ENCODE measurements at regions not wholly inside any gene's neighbourhood (a gene's known extent, or its start where the extent isn't known, plus 50 kb on each side); places are given as distances from the start of the nearest gene placed in this dataset.

DNA sequence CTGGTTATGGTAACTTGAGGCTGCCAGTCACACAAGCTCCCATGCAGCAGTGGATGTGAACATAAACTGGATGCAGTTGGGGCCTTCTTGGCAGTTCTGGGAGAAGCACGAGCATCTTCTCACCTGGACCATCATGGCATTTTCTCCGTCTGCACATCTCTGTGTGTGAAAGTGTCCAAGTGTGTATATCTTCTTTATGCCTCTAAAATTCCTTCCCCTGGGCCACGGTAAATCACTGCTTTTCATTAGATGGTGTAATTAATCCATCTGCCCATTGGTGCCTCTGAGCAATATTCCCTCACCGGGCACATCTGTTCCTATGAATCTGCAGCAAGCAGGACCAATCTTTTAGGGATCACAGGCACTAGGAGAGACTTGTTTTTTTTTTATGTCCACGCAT, 138.0 kb downstream of the MAP3K7 start:
- WGBS (ENCODE audit: insufficient coverage), result 80% methylated on average over 1 of the region's 5 CpGs
- H3K27me3 Mint-ChIP-seq, result no peaks in the 10 kb centered on the region
- no peaks in the 10 kb centered on the region for H3K9me3 ChIP-seq
- DNase-seq (no peak), ATAC-seq (replicated peaks in 1 of 4) (no peak)
- H3K4me1 Mint-ChIP-seq, result peaks cover 12 to 18% (median 12%) of the 10 kb centered on the region in 3 donors
- H3K36me3 ChIP-seq (ENCODE audit: control insufficient read depth in 2 of 2, extremely low read depth in 1 of 2, insufficient read depth in 1 of 2, low read length in 1 of 2), result no peaks in the 10 kb centered on the region
- H3K27me3 ChIP-seq (replicated peaks in 1 of 2; ENCODE audit: control insufficient read depth in 2 of 2, extremely low read depth in 1 of 2, insufficient read depth in 2 of 2, low read length in 1 of 2), result no peaks in the 10 kb centered on the region
- no peak overlapping the region for H3K27ac Mint-ChIP-seq
- no peaks in the 10 kb centered on the region for H3K36me3 Mint-ChIP-seq
- H3K27ac ChIP-seq (ENCODE audit: low read length), result no peak overlapping the region
- H3K4me3 ChIP-seq (ENCODE audit: control insufficient read depth in 1 of 2, extremely low read depth in 1 of 2, low read length in 1 of 2), result no peak overlapping the region
- CTCF ChIA-PET, result interaction anchor here in 1 of 2 donors (1.5 kb wide), 1 partner anchor 28 kb away, joined by 3 read pairs; no protein-coding TSS in a partner anchor
- H3K4me3 Mint-ChIP-seq, result no peak overlapping the region
- H3K4me1 ChIP-seq (ENCODE audit: control insufficient read depth in 1 of 2, extremely low read depth in 1 of 2, insufficient read depth in 2 of 2, low read length in 2 of 2), result no peaks in the 10 kb centered on the region
- H3K9me3 Mint-ChIP-seq, result no peaks in the 10 kb centered on the region
- POLR2A ChIA-PET, result no interaction called here

GRCh38 chr6:90446164-90446563, 140.7 kb downstream of the MAP3K7 start:
- CTCF ChIA-PET, result no interaction called here
- Histone ChIP-seq H3K27ac (ENCODE audit: low read length) (no peak overlapping the region), H3K4me3 (ENCODE audit: control insufficient read depth in 1 of 2, extremely low read depth in 1 of 2, low read length in 1 of 2) (no peak overlapping the region), H3K27me3 (replicated peaks in 1 of 2; ENCODE audit: control insufficient read depth in 2 of 2, extremely low read depth in 1 of 2, insufficient read depth in 2 of 2, low read length in 1 of 2) (no peaks in the 10 kb centered on the region), H3K9me3 (no peaks in the 10 kb centered on the region), H3K4me1 (ENCODE audit: control insufficient read depth in 1 of 2, extremely low read depth in 1 of 2, insufficient read depth in 2 of 2, low read length in 2 of 2) (no peaks in the 10 kb centered on the region), H3K36me3 (ENCODE audit: control insufficient read depth in 2 of 2, extremely low read depth in 1 of 2, insufficient read depth in 1 of 2, low read length in 1 of 2) (no peaks in the 10 kb centered on the region)
- ATAC-seq (replicated peaks in 1 of 4) (no peak), DNase-seq (no peak)
- no peaks in the 10 kb centered on the region for H3K9me3 Mint-ChIP-seq
- H3K4me1 Mint-ChIP-seq, result peaks cover 12 to 18% (median 12%) of the 10 kb centered on the region in 3 donors
- no peak overlapping the region for H3K27ac Mint-ChIP-seq
- POLR2A ChIA-PET, result no interaction called here
- WGBS (ENCODE audit: insufficient coverage), result no CpG with 5 or more reads among the region's 2 CpGs
- H3K4me3 Mint-ChIP-seq, result no peak overlapping the region
- no peaks in the 10 kb centered on the region for H3K36me3 Mint-ChIP-seq
- H3K27me3 Mint-ChIP-seq, result no peaks in the 10 kb centered on the region

GRCh38 chr6:90445533-90446108, 141.3 kb downstream of the MAP3K7 start:
- CTCF ChIA-PET, result no interaction called here
- H3K4me1 ChIP-seq (ENCODE audit: control insufficient read depth in 1 of 2, extremely low read depth in 1 of 2, insufficient read depth in 2 of 2, low read length in 2 of 2), result no peaks in the 10 kb centered on the region
- peaks cover 12 to 18% (median 12%) of the 10 kb centered on the region in 3 donors for H3K4me1 Mint-ChIP-seq
- POLR2A ChIA-PET, result no interaction called here
- H3K9me3 ChIP-seq, result no peaks in the 10 kb centered on the region
- H3K27ac Mint-ChIP-seq, result no peak overlapping the region
- no peaks in the 10 kb centered on the region for H3K27me3 Mint-ChIP-seq
- DNase-seq (no peak), ATAC-seq (replicated peaks in 1 of 4) (no peak)
- H3K4me3 ChIP-seq (ENCODE audit: control insufficient read depth in 1 of 2, extremely low read depth in 1 of 2, low read length in 1 of 2), result no peak overlapping the region
- no peaks in the 10 kb centered on the region for H3K36me3 ChIP-seq (ENCODE audit: control insufficient read depth in 2 of 2, extremely low read depth in 1 of 2, insufficient read depth in 1 of 2, low read length in 1 of 2)
- no peak overlapping the region for H3K4me3 Mint-ChIP-seq
- WGBS (ENCODE audit: insufficient coverage), result 90% methylated on average over 2 of the region's 2 CpGs
- H3K9me3 Mint-ChIP-seq, result no peaks in the 10 kb centered on the region
- H3K27me3 ChIP-seq (replicated peaks in 1 of 2; ENCODE audit: control insufficient read depth in 2 of 2, extremely low read depth in 1 of 2, insufficient read depth in 2 of 2, low read length in 1 of 2), result no peaks in the 10 kb centered on the region
- H3K27ac ChIP-seq (ENCODE audit: low read length), result no peak overlapping the region
- H3K36me3 Mint-ChIP-seq, result no peaks in the 10 kb centered on the region

- CTCF ChIA-PET, result interaction anchor here (0.6 to 1.0 kb wide), 3 partner anchors 33 to 334 kb away, joined by 3 read pairs; no protein-coding TSS in a partner anchor
- H3K27ac ChIP-seq (ENCODE audit: low read length), result no peak overlapping the region
- Mint-ChIP-seq H3K27me3 (no peaks in the 10 kb centered on the region), H3K9me3 (no peaks in the 10 kb centered on the region), H3K27ac (no peak overlapping the region), H3K36me3 (no peaks in the 10 kb centered on the region), H3K4me1 (peaks cover 12 to 18% (median 12%) of the 10 kb centered on the region in 3 donors), H3K4me3 (no peak overlapping the region)
- ATAC-seq (replicated peaks in 1 of 4), result peak in 2 of 4 experiments; percentile 9 to 43
- DNase-seq, result no peak
- no peaks in the 10 kb centered on the region for H3K4me1 ChIP-seq (ENCODE audit: control insufficient read depth in 1 of 2, extremely low read depth in 1 of 2, insufficient read depth in 2 of 2, low read length in 2 of 2)
- 80% methylated on average over 2 of the region's 8 CpGs for WGBS (ENCODE audit: insufficient coverage)
- POLR2A ChIA-PET, result interaction anchor here in 1 of 2 donors (0.6 kb wide), 1 partner anchor 20 kb away, joined by 4 read pairs; no protein-coding TSS in a partner anchor
- H3K4me3 ChIP-seq (ENCODE audit: control insufficient read depth in 1 of 2, extremely low read depth in 1 of 2, low read length in 1 of 2), result no peak overlapping the region
- no peaks in the 10 kb centered on the region for H3K36me3 ChIP-seq (ENCODE audit: control insufficient read depth in 2 of 2, extremely low read depth in 1 of 2, insufficient read depth in 1 of 2, low read length in 1 of 2)
- H3K9me3 ChIP-seq, result no peaks in the 10 kb centered on the region
- H3K27me3 ChIP-seq (replicated peaks in 1 of 2; ENCODE audit: control insufficient read depth in 2 of 2, extremely low read depth in 1 of 2, insufficient read depth in 2 of 2, low read length in 1 of 2), result no peaks in the 10 kb centered on the region
Observed at GRCh38 chr6:90444160-90444714, 142.6 kb downstream of the MAP3K7 start.

- peaks cover 12 to 18% (median 12%) of the 10 kb centered on the region in 3 donors for H3K4me1 Mint-ChIP-seq
- Histone ChIP-seq H3K4me3 (ENCODE audit: control insufficient read depth in 1 of 2, extremely low read depth in 1 of 2, low read length in 1 of 2) (no peak overlapping the region), H3K27me3 (replicated peaks in 1 of 2; ENCODE audit: control insufficient read depth in 2 of 2, extremely low read depth in 1 of 2, insufficient read depth in 2 of 2, low read length in 1 of 2) (no peaks in the 10 kb centered on the region), H3K36me3 (ENCODE audit: control insufficient read depth in 2 of 2, extremely low read depth in 1 of 2, insufficient read depth in 1 of 2, low read length in 1 of 2) (no peaks in the 10 kb centered on the region), H3K9me3 (no peaks in the 10 kb centered on the region), H3K27ac (ENCODE audit: low read length) (no peak overlapping the region), H3K4me1 (ENCODE audit: control insufficient read depth in 1 of 2, extremely low read depth in 1 of 2, insufficient read depth in 2 of 2, low read length in 2 of 2) (no peaks in the 10 kb centered on the region)
- no peak overlapping the region for H3K4me3 Mint-ChIP-seq
- CTCF ChIA-PET, result interaction anchor here (0.5 to 1.0 kb wide), 3 partner anchors 18 to 1076 kb away, joined by 3 to 4 read pairs (median 3); no protein-coding TSS in a partner anchor
- no peaks in the 10 kb centered on the region for H3K9me3 Mint-ChIP-seq
- no peaks in the 10 kb centered on the region for H3K36me3 Mint-ChIP-seq
- no peak for ATAC-seq (replicated peaks in 1 of 4)
- H3K27ac Mint-ChIP-seq, result no peak overlapping the region
- DNase-seq, result no peak
- POLR2A ChIA-PET, result interaction anchor here in 1 of 2 donors (0.6 to 1.0 kb wide), 2 partner anchors 17 to 443 kb away, joined by 4 to 5 read pairs; no protein-coding TSS in a partner anchor
- H3K27me3 Mint-ChIP-seq, result no peaks in the 10 kb centered on the region
- 100% methylated on average over 1 of the region's 1 CpG for WGBS (ENCODE audit: insufficient coverage)
Observed at GRCh38 chr6:90442366-90442765, 144.5 kb downstream of the MAP3K7 start.

GRCh38 chr6:90440586-90441283, 144.1 kb upstream of the BACH2 start:
- H3K27me3 Mint-ChIP-seq, result no peaks in the 10 kb centered on the region
- H3K4me1 Mint-ChIP-seq, result peaks cover 10 to 16% (median 12%) of the 10 kb centered on the region in 3 donors
- 94% methylated on average over 4 of the region's 8 CpGs for WGBS (ENCODE audit: insufficient coverage)
- DNase-seq (no peak), ATAC-seq (replicated peaks in 1 of 4) (no peak)
- ChIA-PET CTCF (interaction anchor here (0.6 to 1.1 kb wide), 3 partner anchors 17 to 500 kb away, joined by 3 to 4 read pairs (median 3); no protein-coding TSS in a partner anchor), POLR2A (interaction anchor here in 1 of 2 donors (0.8 kb wide), 1 partner anchor 9 kb away, joined by 3 read pairs; no protein-coding TSS in a partner anchor)
- Histone ChIP-seq H3K27ac (ENCODE audit: low read length) (no peak overlapping the region), H3K4me1 (ENCODE audit: control insufficient read depth in 1 of 2, extremely low read depth in 1 of 2, insufficient read depth in 2 of 2, low read length in 2 of 2) (no peaks in the 10 kb centered on the region), H3K9me3 (no peaks in the 10 kb centered on the region), H3K27me3 (replicated peaks in 1 of 2; ENCODE audit: control insufficient read depth in 2 of 2, extremely low read depth in 1 of 2, insufficient read depth in 2 of 2, low read length in 1 of 2) (no peaks in the 10 kb centered on the region), H3K36me3 (ENCODE audit: control insufficient read depth in 2 of 2, extremely low read depth in 1 of 2, insufficient read depth in 1 of 2, low read length in 1 of 2) (no peaks in the 10 kb centered on the region), H3K4me3 (ENCODE audit: control insufficient read depth in 1 of 2, extremely low read depth in 1 of 2, low read length in 1 of 2) (no peak overlapping the region)
- no peaks in the 10 kb centered on the region for H3K36me3 Mint-ChIP-seq
- H3K4me3 Mint-ChIP-seq, result no peak overlapping the region
- H3K27ac Mint-ChIP-seq, result no peak overlapping the region
- H3K9me3 Mint-ChIP-seq, result no peaks in the 10 kb centered on the region

Data from T-cell (primary cell).